ENCODE measurements at regions not wholly inside any gene's neighbourhood (a gene's known extent, or its start where the extent isn't known, plus 50 kb on each side); places are given as distances from the start of the nearest gene placed in this dataset.

DNA sequence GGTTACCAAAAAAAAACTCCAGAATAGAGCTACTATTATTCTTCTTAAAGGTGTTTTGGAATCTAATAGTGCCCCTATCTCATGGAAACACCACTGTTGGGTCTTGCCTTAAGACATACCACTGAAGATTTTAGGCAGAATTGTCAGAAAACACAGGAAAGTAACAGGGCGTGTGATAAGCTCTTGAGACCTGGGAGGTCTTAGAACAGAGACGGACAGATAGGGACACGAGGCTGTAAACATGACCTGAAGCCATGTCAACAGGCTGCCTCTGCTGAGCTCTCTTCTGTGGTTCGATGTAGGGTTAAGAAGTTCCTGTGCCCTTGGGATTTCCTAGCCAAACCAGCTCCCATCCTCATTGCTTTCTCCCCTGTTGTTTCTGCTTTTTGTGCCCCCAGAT, 69.3 kb downstream of the CTSL start:
- TF ChIP-seq, protein P1, sequence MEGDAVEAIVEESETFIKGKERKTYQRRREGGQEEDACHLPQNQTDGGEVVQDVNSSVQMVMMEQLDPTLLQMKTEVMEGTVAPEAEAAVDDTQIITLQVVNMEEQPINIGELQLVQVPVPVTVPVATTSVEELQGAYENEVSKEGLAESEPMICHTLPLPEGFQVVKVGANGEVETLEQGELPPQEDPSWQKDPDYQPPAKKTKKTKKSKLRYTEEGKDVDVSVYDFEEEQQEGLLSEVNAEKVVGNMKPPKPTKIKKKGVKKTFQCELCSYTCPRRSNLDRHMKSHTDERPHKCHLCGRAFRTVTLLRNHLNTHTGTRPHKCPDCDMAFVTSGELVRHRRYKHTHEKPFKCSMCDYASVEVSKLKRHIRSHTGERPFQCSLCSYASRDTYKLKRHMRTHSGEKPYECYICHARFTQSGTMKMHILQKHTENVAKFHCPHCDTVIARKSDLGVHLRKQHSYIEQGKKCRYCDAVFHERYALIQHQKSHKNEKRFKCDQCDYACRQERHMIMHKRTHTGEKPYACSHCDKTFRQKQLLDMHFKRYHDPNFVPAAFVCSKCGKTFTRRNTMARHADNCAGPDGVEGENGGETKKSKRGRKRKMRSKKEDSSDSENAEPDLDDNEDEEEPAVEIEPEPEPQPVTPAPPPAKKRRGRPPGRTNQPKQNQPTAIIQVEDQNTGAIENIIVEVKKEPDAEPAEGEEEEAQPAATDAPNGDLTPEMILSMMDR (conservative IDR thresholded peaks at IDR 0.05), result no peak
- no peak overlapping the region for H3K27ac ChIP-seq

DNA sequence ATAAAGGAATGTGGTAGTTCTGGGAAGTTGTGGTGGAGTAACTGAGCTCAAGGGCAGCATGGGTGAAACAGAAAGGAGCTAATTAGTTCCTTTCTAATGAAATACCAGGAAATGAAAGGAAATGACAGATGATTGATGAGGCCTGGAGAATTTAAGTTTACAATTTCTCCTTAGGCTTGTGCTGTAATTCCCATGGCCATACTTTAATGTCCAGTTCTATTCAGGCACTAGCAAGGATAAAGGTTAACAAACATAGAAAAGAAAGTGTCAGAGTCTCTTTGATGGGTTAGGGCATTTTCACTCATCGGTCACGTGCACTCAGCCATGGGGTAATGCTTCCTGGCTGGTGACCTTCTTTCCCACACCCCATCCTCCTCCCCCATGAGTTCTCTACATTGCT, 70.3 kb downstream of the CTSL start:
- no peak overlapping the region for H3K27ac ChIP-seq
- TF ChIP-seq, protein P1 (conservative IDR thresholded peaks at IDR 0.05), result no peak

GRCh38 chr9:87798261-87798833, 72.4 kb downstream of the CTSL start:
- no peak overlapping the region; the same call in 1 of the 2 replicates for H3K27ac ChIP-seq
- TF ChIP-seq, protein P1 (conservative IDR thresholded peaks at IDR 0.05), result no peak

DNA sequence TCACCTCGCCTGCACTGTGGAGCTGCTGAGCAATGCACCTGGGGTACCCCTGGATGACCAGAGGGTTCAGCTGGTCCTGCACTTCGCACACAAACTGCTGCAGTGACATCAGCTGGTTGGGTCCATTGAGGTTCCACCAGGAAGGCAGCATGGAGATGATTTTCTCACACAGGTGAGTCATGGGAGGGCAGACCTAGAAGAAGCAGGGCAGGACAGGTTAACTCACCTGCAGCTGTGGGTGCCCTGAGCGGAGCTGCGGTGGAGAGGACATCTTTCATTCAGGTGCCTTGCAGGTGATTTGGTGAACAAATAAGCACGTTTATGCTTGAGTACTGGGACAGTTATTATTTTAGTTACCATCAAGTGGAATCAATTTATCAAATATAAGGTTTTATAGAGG, 73.6 kb downstream of the CTSL start:
- TF ChIP-seq, protein P1 (conservative IDR thresholded peaks at IDR 0.05), result no peak
- peak overlapping the region; percentile 77; the same call in 1 of the 2 replicates for H3K27ac ChIP-seq

DNA sequence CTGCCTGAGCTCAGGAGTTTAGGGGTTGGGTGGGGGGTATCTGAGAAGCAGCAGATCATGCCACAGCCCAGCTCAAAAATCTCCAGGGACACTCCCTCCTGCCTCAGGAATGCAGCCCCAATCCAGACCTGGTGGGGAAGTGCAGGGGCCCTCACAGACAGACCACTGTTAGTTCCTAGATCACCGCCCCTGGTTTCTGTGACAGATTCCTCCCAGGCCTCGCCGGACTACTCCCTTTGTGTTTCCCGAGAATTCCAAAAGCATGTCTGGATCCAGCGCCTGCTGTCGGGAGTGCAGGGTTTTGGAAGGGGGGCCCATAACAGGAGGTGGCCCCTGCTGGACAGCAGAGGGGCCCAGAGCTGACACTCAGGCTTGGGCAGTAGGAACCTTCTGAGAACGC, 74.5 kb downstream of the CTSL start:
- TF ChIP-seq, protein P1 (conservative IDR thresholded peaks at IDR 0.05), result no peak
- H3K27ac ChIP-seq, result peak overlapping the region; percentile 77

- TF ChIP-seq, protein P1 (conservative IDR thresholded peaks at IDR 0.05), result no peak
- H3K27ac ChIP-seq, result peak overlapping the region; percentile 77
Observed at GRCh38 chr9:87801013-87801412, 75.1 kb downstream of the CTSL start.

DNA sequence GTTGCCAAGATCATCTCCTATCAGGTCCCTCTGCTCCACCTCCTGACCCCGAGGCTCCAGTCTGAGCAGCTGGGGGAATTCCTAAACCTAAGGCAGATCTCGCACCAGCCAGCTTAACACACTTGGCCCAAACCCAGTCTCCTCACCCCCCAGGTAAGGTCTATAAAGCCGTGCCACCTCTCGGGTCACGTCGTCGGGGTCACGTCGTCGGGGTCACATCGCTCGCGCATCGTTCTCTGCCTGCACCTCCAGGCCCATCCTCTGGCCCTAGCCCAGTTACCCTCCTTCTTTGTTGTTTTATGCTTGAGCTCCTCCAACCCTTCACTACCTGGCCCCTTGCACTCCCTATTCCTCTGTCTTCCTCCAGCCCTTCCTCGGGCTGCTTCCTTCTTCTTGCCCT, 77.2 kb downstream of the CTSL start:
- H3K27ac ChIP-seq, result no peak overlapping the region
- TF ChIP-seq, protein P1 (conservative IDR thresholded peaks at IDR 0.05), result no peak

Data from VCaP (cell line).